ENCODE measurements at regions not wholly inside any gene's neighbourhood (a gene's known extent, or its start where the extent isn't known, plus 50 kb on each side); places are given as distances from the start of the nearest gene placed in this dataset.

DNA sequence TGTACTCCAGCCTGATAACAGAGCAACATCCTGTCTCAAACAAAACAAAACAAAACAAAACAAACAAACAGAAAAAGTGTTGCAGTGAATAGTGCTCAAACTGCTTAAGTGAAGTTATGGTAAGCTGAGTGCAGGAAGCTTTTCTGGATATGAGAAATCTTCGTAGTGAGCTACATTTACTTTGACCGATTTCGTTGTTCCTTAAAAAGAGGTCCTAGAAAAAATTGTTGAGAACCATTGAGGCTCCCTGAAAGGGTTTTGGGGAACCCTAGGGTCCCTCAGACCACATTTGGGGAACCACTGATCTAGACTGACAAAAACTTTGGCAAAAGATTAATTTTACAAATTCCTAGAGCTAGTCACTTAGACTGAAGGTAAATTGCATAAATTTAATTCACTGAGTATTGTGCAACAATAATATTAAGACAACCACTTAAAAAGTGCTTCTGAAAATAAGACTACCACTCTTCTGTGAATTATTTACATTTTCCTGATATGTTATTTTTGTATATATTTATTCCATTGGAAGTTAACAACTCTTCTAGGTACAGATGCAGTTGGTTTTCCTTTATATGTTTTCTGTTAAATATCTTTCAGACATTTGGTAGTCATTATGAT lies 149.6 kb downstream of the FHIP1A start:
- H3K9me3 Mint-ChIP-seq, result no peaks in the 10 kb centered on the region
- no peaks in the 10 kb centered on the region for H3K36me3 Mint-ChIP-seq (ENCODE audit: insufficient read depth)
- no peak overlapping the region for H3K4me3 Mint-ChIP-seq
- ATAC-seq (replicated peaks) (no peak), DNase-seq (no peak)
- peaks cover 30 to 32% of the 10 kb centered on the region in 2 donors for H3K27me3 Mint-ChIP-seq
- no peak overlapping the region for H3K27ac Mint-ChIP-seq
- H3K4me1 Mint-ChIP-seq (ENCODE audit: low read depth in 2 of 2), result peaks cover 0 to 2% of the 10 kb centered on the region in 2 donors

- H3K9me3 Mint-ChIP-seq, result no peaks in the 10 kb centered on the region
- no peaks in the 10 kb centered on the region for H3K36me3 Mint-ChIP-seq (ENCODE audit: insufficient read depth)
- no peak for DNase-seq
- H3K27me3 Mint-ChIP-seq, result peaks cover 29 to 31% of the 10 kb centered on the region in 2 donors
- H3K4me1 Mint-ChIP-seq (ENCODE audit: low read depth in 2 of 2), result peaks cover 0 to 2% of the 10 kb centered on the region in 2 donors
- no peak overlapping the region for H3K4me3 Mint-ChIP-seq
- no peak for ATAC-seq (replicated peaks)
- H3K27ac Mint-ChIP-seq, result no peak overlapping the region
Measured at GRCh38 chr4:151559595-151559994, 150.6 kb downstream of the FHIP1A start.

- DNase-seq (no peak), ATAC-seq (replicated peaks) (no peak)
- Mint-ChIP-seq H3K9me3 (no peaks in the 10 kb centered on the region), H3K27ac (no peak overlapping the region), H3K36me3 (ENCODE audit: insufficient read depth) (no peaks in the 10 kb centered on the region), H3K27me3 (peaks cover 38 to 43% of the 10 kb centered on the region in 2 donors), H3K4me3 (no peak overlapping the region), H3K4me1 (ENCODE audit: low read depth in 2 of 2) (peaks cover 0 to 2% of the 10 kb centered on the region in 2 donors)
Measured at GRCh38 chr4:151561551-151562256, 152.7 kb downstream of the FHIP1A start.

DNA sequence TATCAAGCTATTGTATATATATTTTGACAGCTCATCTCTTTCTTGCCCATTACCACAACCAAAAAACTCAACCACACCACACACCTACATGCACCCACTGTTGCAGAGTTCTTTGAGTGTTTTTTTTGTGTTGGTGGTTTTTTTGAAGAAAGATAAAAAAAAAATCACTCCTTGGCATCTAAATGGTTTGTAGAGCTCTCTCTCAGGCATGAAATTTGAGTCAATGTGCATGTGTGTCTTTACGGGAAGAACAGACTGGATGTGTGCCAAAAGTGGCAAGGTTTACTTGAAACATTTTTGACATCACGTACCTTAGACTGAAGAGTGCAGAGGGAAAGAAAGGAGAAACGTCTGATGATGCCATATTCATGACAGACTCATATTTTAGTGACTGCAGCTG lies 154.2 kb downstream of the FHIP1A start:
- Mint-ChIP-seq H3K9me3 (no peaks in the 10 kb centered on the region), H3K4me1 (ENCODE audit: low read depth in 2 of 2) (peaks cover 0 to 2% of the 10 kb centered on the region in 2 donors), H3K4me3 (no peak overlapping the region), H3K27ac (no peak overlapping the region), H3K27me3 (peaks cover 30 to 35% of the 10 kb centered on the region in 2 donors), H3K36me3 (ENCODE audit: insufficient read depth) (no peaks in the 10 kb centered on the region)
- DNase-seq (no peak), ATAC-seq (replicated peaks) (no peak)

DNA sequence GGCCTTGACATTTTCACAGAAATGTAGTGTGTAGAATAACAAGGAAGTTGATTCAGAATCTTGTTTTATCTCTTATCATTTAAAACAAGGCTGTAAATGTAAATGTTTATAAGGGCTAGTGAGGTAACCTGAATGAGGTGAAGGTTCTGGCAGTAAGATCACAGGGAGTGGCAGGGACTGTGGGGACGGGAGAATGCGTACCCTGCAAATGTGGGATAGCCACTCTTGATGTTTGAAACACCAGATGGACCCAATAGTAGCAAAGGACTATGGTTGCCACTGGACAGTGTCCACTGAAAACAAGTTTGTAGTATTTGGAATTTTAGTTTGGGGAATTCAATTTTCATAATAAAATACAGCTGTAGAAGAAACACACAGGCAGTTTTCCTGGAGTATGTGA lies 155.3 kb downstream of the FHIP1A start:
- peaks cover 41 to 42% of the 10 kb centered on the region in 2 donors for H3K27me3 Mint-ChIP-seq
- no peak overlapping the region for H3K27ac Mint-ChIP-seq
- H3K4me1 Mint-ChIP-seq (ENCODE audit: low read depth in 2 of 2), result peaks cover 0 to 2% of the 10 kb centered on the region in 2 donors
- no peaks in the 10 kb centered on the region for H3K9me3 Mint-ChIP-seq
- H3K4me3 Mint-ChIP-seq, result no peak overlapping the region
- DNase-seq (no peak), ATAC-seq (replicated peaks) (no peak)
- H3K36me3 Mint-ChIP-seq (ENCODE audit: insufficient read depth), result no peaks in the 10 kb centered on the region

GRCh38 chr4:151565583-151565982 lies 156.6 kb downstream of the FHIP1A start:
- Mint-ChIP-seq H3K9me3 (no peaks in the 10 kb centered on the region), H3K36me3 (ENCODE audit: insufficient read depth) (no peaks in the 10 kb centered on the region), H3K4me3 (no peak overlapping the region), H3K27me3 (peaks cover 47 to 48% of the 10 kb centered on the region in 2 donors), H3K27ac (no peak overlapping the region), H3K4me1 (ENCODE audit: low read depth in 2 of 2) (peaks cover 0 to 2% of the 10 kb centered on the region in 2 donors)
- ATAC-seq (replicated peaks), result no peak
- DNase-seq, result no peak

DNA sequence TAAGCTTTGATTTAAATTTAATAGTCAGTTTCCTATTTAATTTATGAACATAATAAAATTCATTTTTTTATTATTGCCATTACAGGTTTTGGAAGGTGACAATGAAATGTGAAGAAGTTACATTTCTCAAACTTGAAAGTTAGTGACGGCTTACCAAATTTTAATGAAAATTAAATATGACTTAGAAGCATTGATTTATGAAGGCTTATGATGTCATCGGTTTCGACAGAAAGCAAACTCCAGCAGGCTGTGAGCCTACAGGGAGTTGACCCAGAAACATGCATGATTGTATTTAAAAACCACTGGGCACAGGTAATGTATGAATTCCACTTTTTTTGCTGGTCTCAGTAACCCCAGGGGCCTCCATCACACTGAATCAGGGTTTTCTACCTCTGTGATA lies 157.1 kb downstream of the FHIP1A start:
- H3K27ac Mint-ChIP-seq, result no peak overlapping the region
- no peaks in the 10 kb centered on the region for H3K36me3 Mint-ChIP-seq (ENCODE audit: insufficient read depth)
- no peaks in the 10 kb centered on the region for H3K9me3 Mint-ChIP-seq
- no peak for DNase-seq
- peaks cover 44 to 45% of the 10 kb centered on the region in 2 donors for H3K27me3 Mint-ChIP-seq
- no peak for ATAC-seq (replicated peaks)
- peaks cover 0 to 2% of the 10 kb centered on the region in 2 donors for H3K4me1 Mint-ChIP-seq (ENCODE audit: low read depth in 2 of 2)
- H3K4me3 Mint-ChIP-seq, result no peak overlapping the region

GRCh38 chr4:151567056-151567455 lies 158.1 kb downstream of the FHIP1A start:
- DNase-seq, result no peak
- no peaks in the 10 kb centered on the region for H3K36me3 Mint-ChIP-seq (ENCODE audit: insufficient read depth)
- no peaks in the 10 kb centered on the region for H3K9me3 Mint-ChIP-seq
- no peak overlapping the region for H3K27ac Mint-ChIP-seq
- H3K4me3 Mint-ChIP-seq, result no peak overlapping the region
- peaks cover 0 to 2% of the 10 kb centered on the region in 2 donors for H3K4me1 Mint-ChIP-seq (ENCODE audit: low read depth in 2 of 2)
- ATAC-seq (replicated peaks), result no peak
- peaks cover 39 to 40% of the 10 kb centered on the region in 2 donors for H3K27me3 Mint-ChIP-seq

GRCh38 chr4:151568966-151569365 lies 160.0 kb downstream of the FHIP1A start:
- Mint-ChIP-seq H3K27me3 (peaks cover 33 to 47% of the 10 kb centered on the region in 2 donors), H3K4me3 (no peak overlapping the region), H3K4me1 (ENCODE audit: low read depth in 2 of 2) (peaks cover 0 to 2% of the 10 kb centered on the region in 2 donors), H3K36me3 (ENCODE audit: insufficient read depth) (no peaks in the 10 kb centered on the region), H3K9me3 (no peaks in the 10 kb centered on the region), H3K27ac (no peak overlapping the region)
- no peak for ATAC-seq (replicated peaks)
- no peak for DNase-seq

GRCh38 chr4:151569650-151570049 lies 160.7 kb downstream of the FHIP1A start:
- no peak for ATAC-seq (replicated peaks)
- no peak overlapping the region for H3K27ac Mint-ChIP-seq
- peaks cover 26 to 41% of the 10 kb centered on the region in 2 donors for H3K27me3 Mint-ChIP-seq
- no peaks in the 10 kb centered on the region for H3K36me3 Mint-ChIP-seq (ENCODE audit: insufficient read depth)
- no peaks in the 10 kb centered on the region for H3K9me3 Mint-ChIP-seq
- no peak overlapping the region for H3K4me3 Mint-ChIP-seq
- H3K4me1 Mint-ChIP-seq (ENCODE audit: low read depth in 2 of 2), result peaks cover 0 to 2% of the 10 kb centered on the region in 2 donors
- no peak for DNase-seq

GRCh38 chr4:151573474-151573873 lies 164.5 kb downstream of the FHIP1A start:
- peaks cover 11 to 45% of the 10 kb centered on the region in 2 donors for H3K27me3 Mint-ChIP-seq
- peaks cover 0 to 2% of the 10 kb centered on the region in 2 donors for H3K4me1 Mint-ChIP-seq (ENCODE audit: low read depth in 2 of 2)
- no peak overlapping the region for H3K4me3 Mint-ChIP-seq
- DNase-seq (no peak), ATAC-seq (replicated peaks) (no peak)
- no peaks in the 10 kb centered on the region for H3K36me3 Mint-ChIP-seq (ENCODE audit: insufficient read depth)
- H3K9me3 Mint-ChIP-seq, result no peaks in the 10 kb centered on the region
- H3K27ac Mint-ChIP-seq, result no peak overlapping the region

GRCh38 chr4:151573945-151574344 lies 165.0 kb downstream of the FHIP1A start:
- Mint-ChIP-seq H3K4me3 (no peak overlapping the region), H3K9me3 (no peaks in the 10 kb centered on the region), H3K36me3 (ENCODE audit: insufficient read depth) (no peaks in the 10 kb centered on the region), H3K27ac (no peak overlapping the region), H3K27me3 (peaks cover 6 to 41% of the 10 kb centered on the region in 2 donors), H3K4me1 (ENCODE audit: low read depth in 2 of 2) (peaks cover 0 to 2% of the 10 kb centered on the region in 2 donors)
- ATAC-seq (replicated peaks) (no peak), DNase-seq (no peak)

DNA sequence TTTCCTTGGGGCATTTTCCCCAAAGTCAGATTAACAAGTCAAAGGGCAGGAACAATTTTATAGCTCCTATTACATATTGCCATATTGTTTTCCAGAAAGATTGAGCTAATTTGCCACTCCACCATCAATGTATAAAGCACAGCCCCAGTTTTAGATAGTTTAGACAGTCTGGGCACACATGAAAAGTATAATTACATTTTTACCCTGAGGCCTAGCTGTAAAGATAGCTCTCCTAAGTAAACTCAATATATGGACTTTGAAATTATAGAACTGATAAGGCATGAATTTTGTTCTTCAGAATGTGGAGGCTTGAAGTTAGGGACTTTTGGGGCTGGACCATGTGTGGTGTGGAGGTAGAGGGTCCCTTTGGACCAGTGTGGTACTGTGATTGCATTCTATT lies 166.0 kb downstream of the FHIP1A start:
- Mint-ChIP-seq H3K4me3 (no peak overlapping the region), H3K36me3 (ENCODE audit: insufficient read depth) (no peaks in the 10 kb centered on the region), H3K9me3 (no peaks in the 10 kb centered on the region), H3K27ac (no peak overlapping the region), H3K27me3 (peaks cover 4 to 37% of the 10 kb centered on the region in 2 donors), H3K4me1 (ENCODE audit: low read depth in 2 of 2) (peaks cover 0 to 2% of the 10 kb centered on the region in 2 donors)
- DNase-seq, result no peak
- no peak for ATAC-seq (replicated peaks)

GRCh38 chr4:151575646-151576045 lies 166.7 kb downstream of the FHIP1A start:
- Mint-ChIP-seq H3K9me3 (no peaks in the 10 kb centered on the region), H3K36me3 (ENCODE audit: insufficient read depth) (no peaks in the 10 kb centered on the region), H3K27me3 (peaks cover 0 to 30% of the 10 kb centered on the region in 2 donors), H3K4me3 (no peak overlapping the region), H3K4me1 (ENCODE audit: low read depth in 2 of 2) (peaks cover 0 to 2% of the 10 kb centered on the region in 2 donors), H3K27ac (no peak overlapping the region)
- DNase-seq, result no peak
- ATAC-seq (replicated peaks), result no peak

All from effector memory CD8-positive, alpha-beta T cell (primary cell).